HCT116 (cell line): ENCODE measurements at regions not wholly inside any gene's neighbourhood (a gene's known extent, or its start where the extent isn't known, plus 50 kb on each side); places are given as distances from the start of the nearest gene placed in this dataset.

Experiments
- ATAC-seq: fragments of 200-7000 bp; cut with Tn5 transposase; 2 replicates; pipeline ENCODE4 v1.9.1; 2020; ENCODE audit warnings: mild to moderate bottlenecking, moderate library complexity
- BruUV-seq: library from RNA; stranded (reverse); fragments of 400-500 nt; replicated peaks from 2 replicates; lab custom pipeline; 2021; lab: Mats Ljungman, UMichigan
- CTCF ChIA-PET: fragments of 300-600 bp; sonication (Branson Sonifier 250); formaldehyde crosslinking; loops from one replicate; lab custom pipeline; 2021; ENCODE audit warnings: antibody characterized with exemption; lab: Charles Lee
- POLR2A ChIA-PET: fragments of 300-600, 350-600 bp; sonication (Branson Sonifier 250); formaldehyde crosslinking; loops from one replicate; lab custom pipeline; 2021; ENCODE audit warnings: antibody characterized with exemption; lab: Charles Lee
- RAD21 ChIA-PET, 2 experiments: fragments of 300-600 bp; sonication (Branson Sonifier 250); formaldehyde crosslinking; loops; one replicate each; lab custom pipeline; 2023; ENCODE audit warnings: low total read pairs in 2 of 2; ENCODE audit not compliant: uncharacterized antibody in 2 of 2, unreplicated experiment in 2 of 2, low non-redundant PET in 1 of 2; lab: Charles Lee
- DNase-seq: peaks from one replicate; pipeline ENCODE4 v3.0.0-alpha.2; 2010; ENCODE audit warnings: low read depth, low spot score
- H2AFZ ChIP-seq: fragments of 200-600 bp; shearing (Covaris generic), sonication (generic); 2 replicates; pipeline ENCODE4 v1.6.1; 2017; ENCODE audit warnings: low read depth, mixed run types, mixed read lengths, antibody characterized with exemption, low read length; ENCODE audit not compliant: poor library complexity, severe bottlenecking
- H3K27ac ChIP-seq: 2 replicates; pipeline ENCODE4 v1.5.1; 2012; ENCODE audit warnings: low read depth, low read length
- H3K27me3 ChIP-seq: fragments of 200-600 bp; sonication (generic); 2 replicates; pipeline ENCODE4 v1.6.1; 2016; ENCODE audit warnings: mixed run types, low read length, mixed read lengths; ENCODE audit not compliant: insufficient read depth
- H3K36me3 ChIP-seq, 2 experiments: fragments of 200-500 bp in 1 of 2; fragments of 200-600 bp in 1 of 2; sonication (Bioruptor generic) in 1 of 2; sonication (generic) in 1 of 2; 2 replicates each; pipeline versions ENCODE4 v1.5.1 to v1.6.1; 2014 to 2016; ENCODE audit warnings: low read length in 2 of 2, inconsistent platforms in 1 of 2, mixed read lengths in 1 of 2, mixed run types in 1 of 2; ENCODE audit not compliant: insufficient read depth in 2 of 2, control insufficient read depth in 1 of 2
- H3K4me1 ChIP-seq, 2 experiments: fragments of 200-600 bp in 1 of 2; sonication (generic) in 1 of 2; 2 replicates each; pipeline versions ENCODE4 v1.5.1 to v1.6.1; 2012 to 2017; ENCODE audit warnings: low read length in 2 of 2, inconsistent platforms in 1 of 2, mild to moderate bottlenecking in 1 of 2, mixed read lengths in 1 of 2, mixed run types in 1 of 2, moderate library complexity in 1 of 2; ENCODE audit not compliant: insufficient read depth in 2 of 2, control insufficient read depth in 1 of 2
- H3K4me2 ChIP-seq: fragments of 200-600 bp; sonication (generic); 2 replicates; pipeline ENCODE4 v1.6.1; 2017; ENCODE audit warnings: mixed run types, low read length, mixed read lengths
- H3K4me3 ChIP-seq, 2 experiments: fragments of 200-600 bp in 1 of 2; sonication (generic) in 1 of 2; replicated peaks in 1 of 2; 2 replicates each; pipeline ENCODE4 v1.5.1; 2011 to 2016; ENCODE audit warnings: low read length in 2 of 2, control low read depth in 1 of 2, low read depth in 1 of 2, mild to moderate bottlenecking in 1 of 2, mixed read lengths in 1 of 2, mixed run types in 1 of 2
- H3K79me2 ChIP-seq: fragments of 200-600 bp; sonication (generic); 2 replicates; pipeline ENCODE4 v1.6.1; 2017; ENCODE audit warnings: mild to moderate bottlenecking, mixed run types, low read length, moderate library complexity, mixed read lengths; ENCODE audit not compliant: insufficient read depth
- H3K9ac ChIP-seq: fragments of 200-600 bp; sonication (generic); 2 replicates; pipeline ENCODE4 v1.6.1; 2016; ENCODE audit warnings: low read length, mixed read lengths
- H3K9me2 ChIP-seq: fragments of 200-600 bp; sonication (generic), shearing (Covaris generic); 2 replicates; pipeline ENCODE4 v1.6.1; 2017; ENCODE audit warnings: mixed run types, mild to moderate bottlenecking, moderate library complexity; ENCODE audit not compliant: insufficient read depth
- H3K9me3 ChIP-seq, 2 experiments: fragments of 200-500 bp in 1 of 2; fragments of 200-600 bp in 1 of 2; sonication (Bioruptor generic) in 1 of 2; sonication (generic) in 1 of 2; 2 replicates each; pipeline ENCODE4 v1.6.1; 2014 to 2017; ENCODE audit warnings: low read length in 2 of 2, mixed read lengths in 2 of 2, inconsistent platforms in 1 of 2, low read depth in 1 of 2, mild to moderate bottlenecking in 1 of 2, mixed run types in 1 of 2, moderate library complexity in 1 of 2; ENCODE audit not compliant: control insufficient read depth in 1 of 2, insufficient read depth in 1 of 2
- H4K20me1 ChIP-seq: fragments of 200-600 bp; sonication (generic), shearing (Covaris generic); 2 replicates; pipeline ENCODE4 v1.6.1; 2017; ENCODE audit warnings: mixed run types, mild to moderate bottlenecking, moderate library complexity; ENCODE audit not compliant: insufficient read depth
- CBX3 ChIP-seq: IDR thresholded peaks from 2 replicates; pipeline ENCODE4 v1.6.1; 2012; ENCODE audit warnings: low read depth
- EZH2 ChIP-seq: fragments of 200-600 bp; sonication (generic); IDR thresholded peaks from 2 replicates; pipeline ENCODE4 v1.6.1; 2017; ENCODE audit warnings: antibody characterized with exemption, mixed run types
- POLR2A ChIP-seq: IDR thresholded peaks from 2 replicates; pipeline ENCODE4 v1.7.0; 2011; ENCODE audit warnings: borderline replicate concordance; ENCODE audit not compliant: insufficient read depth, insufficient read length; ENCODE audit errors: extremely low read depth
- POLR2AphosphoS5 ChIP-seq: IDR thresholded peaks from 2 replicates; pipeline ENCODE4 v1.6.1; 2011; ENCODE audit warnings: mild to moderate bottlenecking, low read depth, low read length, moderate library complexity
- SIN3A ChIP-seq: IDR thresholded peaks from 2 replicates; pipeline ENCODE4 v1.6.1; 2012; ENCODE audit warnings: low read depth
- SRF ChIP-seq: IDR thresholded peaks from 2 replicates; pipeline ENCODE4 v1.6.1; 2012; ENCODE audit warnings: low read depth
- ZFX ChIP-seq: fragments of 450-650 bp; IDR thresholded peaks from 2 replicates; pipeline ENCODE4 v1.6.1; 2017
- intact Hi-C: fragments of 100-400 bp; cut with micrococcal nuclease; formaldehyde crosslinking; loops from 2 replicates; pipeline ENCODE4 v1.10.0; 2022
- TF ChIP-seq, protein P1 (sequence below), 3 experiments: fragments of 200-600 bp in 1 of 3; sonication (generic) in 1 of 3; IDR thresholded peaks in 2 of 3; conservative IDR thresholded peaks in 1 of 3; 2 replicates each; pipeline ENCODE4 v1.5.1; 2012 to 2017; ENCODE audit warnings: low read depth in 2 of 3, low read length in 2 of 3, antibody characterized with exemption in 1 of 3, borderline replicate concordance in 1 of 3, control low read depth in 1 of 3, mild to moderate bottlenecking in 1 of 3, mixed read lengths in 1 of 3, mixed run types in 1 of 3, moderate library complexity in 1 of 3; ENCODE audit not compliant: insufficient read depth in 1 of 3

DNA sequence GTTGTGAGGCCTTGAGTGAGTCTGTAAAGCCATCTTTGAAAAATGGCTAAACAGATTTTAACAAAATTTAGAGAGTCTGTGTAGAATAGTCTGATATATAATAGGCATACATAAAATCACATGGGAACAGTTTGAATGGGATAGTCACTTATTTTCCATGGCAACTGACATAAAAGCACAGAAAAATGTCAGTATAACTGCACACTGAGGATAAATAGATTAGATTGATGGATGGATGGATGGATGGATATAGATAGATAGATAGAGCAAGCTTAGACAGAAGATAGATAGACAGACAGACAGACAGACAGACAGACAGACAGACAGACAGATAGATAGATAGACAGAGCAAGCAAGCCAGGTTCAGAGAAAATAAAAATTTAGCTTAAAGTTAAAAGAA, 660.2 kb upstream of the API5 start (continued):
- TF ChIP-seq SIN3A, result no peak
- no peak for TF ChIP-seq SRF
- no peak for TF ChIP-seq ZFX
- no peak for TF ChIP-seq EZH2
- TF ChIP-seq, protein P1, sequence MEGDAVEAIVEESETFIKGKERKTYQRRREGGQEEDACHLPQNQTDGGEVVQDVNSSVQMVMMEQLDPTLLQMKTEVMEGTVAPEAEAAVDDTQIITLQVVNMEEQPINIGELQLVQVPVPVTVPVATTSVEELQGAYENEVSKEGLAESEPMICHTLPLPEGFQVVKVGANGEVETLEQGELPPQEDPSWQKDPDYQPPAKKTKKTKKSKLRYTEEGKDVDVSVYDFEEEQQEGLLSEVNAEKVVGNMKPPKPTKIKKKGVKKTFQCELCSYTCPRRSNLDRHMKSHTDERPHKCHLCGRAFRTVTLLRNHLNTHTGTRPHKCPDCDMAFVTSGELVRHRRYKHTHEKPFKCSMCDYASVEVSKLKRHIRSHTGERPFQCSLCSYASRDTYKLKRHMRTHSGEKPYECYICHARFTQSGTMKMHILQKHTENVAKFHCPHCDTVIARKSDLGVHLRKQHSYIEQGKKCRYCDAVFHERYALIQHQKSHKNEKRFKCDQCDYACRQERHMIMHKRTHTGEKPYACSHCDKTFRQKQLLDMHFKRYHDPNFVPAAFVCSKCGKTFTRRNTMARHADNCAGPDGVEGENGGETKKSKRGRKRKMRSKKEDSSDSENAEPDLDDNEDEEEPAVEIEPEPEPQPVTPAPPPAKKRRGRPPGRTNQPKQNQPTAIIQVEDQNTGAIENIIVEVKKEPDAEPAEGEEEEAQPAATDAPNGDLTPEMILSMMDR (IDR thresholded peaks at IDR 0.05 in 2 of 3, conservative IDR thresholded peaks at IDR 0.05 in 1 of 3; ENCODE audit: borderline replicate concordance in 1 of 3, insufficient read depth in 1 of 3, low read depth in 2 of 3, low read length in 2 of 3), result no peak
- no peak for TF ChIP-seq POLR2AphosphoS5
- TF ChIP-seq POLR2A, result no peak

DNA sequence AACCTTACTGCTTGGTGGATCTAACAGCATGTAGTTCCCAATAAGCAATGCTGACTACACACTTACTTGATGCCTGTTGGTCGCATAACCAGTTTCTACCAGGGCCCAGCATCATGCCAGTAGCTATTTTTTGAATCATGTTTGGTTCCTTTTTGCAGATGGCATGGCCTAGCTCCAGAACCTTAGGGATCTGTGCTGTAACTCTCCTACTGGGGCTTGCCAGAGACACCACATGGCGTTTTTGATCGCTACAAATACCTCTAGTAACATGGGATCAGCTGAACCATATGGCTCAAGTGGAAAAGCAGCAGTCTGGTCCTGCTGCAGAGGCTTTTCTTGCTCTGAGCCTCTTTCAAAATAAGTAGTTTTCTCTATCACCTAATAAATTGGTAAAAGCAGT, 654.6 kb upstream of the API5 start:
- no peak for DNase-seq
- ChIA-PET POLR2A (no interaction called here), RAD21 (no interaction called here), CTCF (no interaction called here)
- Histone ChIP-seq H3K36me3 (no peaks in the 10 kb centered on the region), H3K9me2 (no peaks in the 10 kb centered on the region), H3K27me3 (no peaks in the 10 kb centered on the region), H3K4me1 (no peaks in the 10 kb centered on the region), H4K20me1 (no peaks in the 10 kb centered on the region), H3K79me2 (no peaks in the 10 kb centered on the region), H3K27ac (no peak overlapping the region), H3K4me2 (no peak overlapping the region), H2AFZ (no peak overlapping the region), H3K9ac (no peak overlapping the region), H3K4me3 (no peak overlapping the region), H3K9me3 (peaks cover 0 to 26% of the 10 kb centered on the region in 2 experiments; a peak in 2 of 4 replicates)
- intact Hi-C loops, result loop anchor here (10.0 kb wide), 1 partner anchor 1548 kb away; no protein-coding TSS in a partner anchor
- no peak for ATAC-seq
- no TSS peak for BruUV-seq
- TF ChIP-seq, protein P1 (IDR thresholded peaks at IDR 0.05 in 2 of 3, conservative IDR thresholded peaks at IDR 0.05 in 1 of 3; ENCODE audit: borderline replicate concordance in 1 of 3, insufficient read depth in 1 of 3, low read depth in 2 of 3, low read length in 2 of 3), result no peak
- no peak for TF ChIP-seq CBX3
